ENCODE measurements at regions not wholly inside any gene's neighbourhood (a gene's known extent, or its start where the extent isn't known, plus 50 kb on each side); places are given as distances from the start of the nearest gene placed in this dataset.

- no peak for DNase-seq (ENCODE audit: low spot score)
- H3K27me3 ChIP-seq, result no peaks in the 10 kb centered on the region
- H3K36me3 ChIP-seq, result no peaks in the 10 kb centered on the region
- H3K9me3 ChIP-seq, result no peaks in the 10 kb centered on the region
- no peaks in the 10 kb centered on the region for H3K4me1 ChIP-seq
- no peak overlapping the region for H3K27ac ChIP-seq
- no peak overlapping the region for H3K4me3 ChIP-seq
- no peak for TF ChIP-seq CTCF (IDR thresholded peaks at IDR 0.05)
These were observed 279.0 kb downstream of the SOX9 start for GRCh38 chr17:72399608-72400487.

GRCh38 chr17:72400488-72400827 is 279.6 kb downstream of the SOX9 start:
- Histone ChIP-seq H3K27ac (no peak overlapping the region), H3K4me3 (no peak overlapping the region), H3K27me3 (no peaks in the 10 kb centered on the region), H3K9me3 (no peaks in the 10 kb centered on the region), H3K36me3 (no peaks in the 10 kb centered on the region), H3K4me1 (no peaks in the 10 kb centered on the region)
- TF ChIP-seq CTCF (IDR thresholded peaks at IDR 0.05), result no peak
- DNase-seq (ENCODE audit: low spot score), result no peak

GRCh38 chr17:72400863-72401262 is 280.0 kb downstream of the SOX9 start:
- H3K9me3 ChIP-seq, result no peaks in the 10 kb centered on the region
- TF ChIP-seq CTCF (IDR thresholded peaks at IDR 0.05), result no peak
- no peaks in the 10 kb centered on the region for H3K27me3 ChIP-seq
- H3K4me1 ChIP-seq, result no peaks in the 10 kb centered on the region
- no peak for DNase-seq (ENCODE audit: low spot score)
- H3K27ac ChIP-seq, result no peak overlapping the region
- no peak overlapping the region for H3K4me3 ChIP-seq
- no peaks in the 10 kb centered on the region for H3K36me3 ChIP-seq

- H3K9me3 ChIP-seq, result no peaks in the 10 kb centered on the region
- H3K27me3 ChIP-seq, result no peaks in the 10 kb centered on the region
- no peak for TF ChIP-seq CTCF (IDR thresholded peaks at IDR 0.05)
These were observed 281.3 kb downstream of the SOX9 start for GRCh38 chr17:72401883-72402726.

GRCh38 chr17:72402727-72403210 is 281.9 kb downstream of the SOX9 start:
- no peak for DNase-seq (ENCODE audit: low spot score)
- no peak overlapping the region for H3K27ac ChIP-seq

More at GRCh38 chr17:72401883-72402726, 281.3 kb downstream of the SOX9 start:
- Histone ChIP-seq H3K27ac (no peak overlapping the region), H3K4me3 (no peak overlapping the region), H3K4me1 (no peaks in the 10 kb centered on the region), H3K36me3 (no peaks in the 10 kb centered on the region)
- no peak for DNase-seq (ENCODE audit: low spot score)

More at GRCh38 chr17:72402727-72403210, 281.9 kb downstream of the SOX9 start:
- no peaks in the 10 kb centered on the region for H3K36me3 ChIP-seq
- peaks cover 0 to 6% of the 10 kb centered on the region in 2 donors for H3K4me1 ChIP-seq
- TF ChIP-seq CTCF (IDR thresholded peaks at IDR 0.05), result no peak
- H3K4me3 ChIP-seq, result no peak overlapping the region
- H3K27me3 ChIP-seq, result no peaks in the 10 kb centered on the region
- H3K9me3 ChIP-seq, result no peaks in the 10 kb centered on the region
